K562 (cell line): ENCODE measurements at regions not wholly inside any gene's neighbourhood (a gene's known extent, or its start where the extent isn't known, plus 50 kb on each side); places are given as distances from the start of the nearest gene placed in this dataset.

Source experiments
- ARID3B ChIP-seq: fragments of 250-450 bp; sonication (Bioruptor Pico); IDR thresholded peaks from 2 replicates; pipeline ENCODE4 v1.4.0; 2020; ENCODE audit warnings: borderline replicate concordance
- ATF3 ChIP-seq, 2 experiments: fragments of 450-650 bp in 1 of 2; sonication (generic) in 1 of 2; formaldehyde crosslinking in 1 of 2; IDR thresholded peaks in 1 of 2; conservative IDR thresholded peaks in 1 of 2; 2 replicates each; pipeline versions ENCODE4 v1.6.1 to v1.8.1; 2016 to 2023; ENCODE audit warnings: mild to moderate bottlenecking in 2 of 2, moderate library complexity in 2 of 2, inconsistent platforms in 1 of 2, missing genetic modification reagents in 1 of 2
- CAMTA2 ChIP-seq: fragments of 250-450 bp; sonication (Bioruptor Pico); conservative IDR thresholded peaks from 2 replicates; pipeline ENCODE4 v1.5.1; 2022
- CHD1 ChIP-seq: fragments of 200-600 bp; sonication (generic); IDR thresholded peaks from one replicate; pipeline ENCODE4 v1.6.1; 2012; ENCODE audit warnings: mild to moderate bottlenecking, moderate library complexity, low read length, inconsistent platforms
- COPS2 ChIP-seq: fragments of 450-650 bp; conservative IDR thresholded peaks from 2 replicates; pipeline ENCODE4 v1.6.1; 2016; ENCODE audit warnings: mild to moderate bottlenecking, moderate library complexity
- DPF2 ChIP-seq: fragments of 450-650 bp; IDR thresholded peaks from 2 replicates; pipeline ENCODE4 v1.6.1; 2016
- GABPB2 ChIP-seq: fragments of 250-450 bp; sonication (Bioruptor Pico); conservative IDR thresholded peaks from 2 replicates; pipeline ENCODE4 v1.5.1; 2021; ENCODE audit warnings: mild to moderate bottlenecking
- GTF2F1 ChIP-seq: IDR thresholded peaks from 2 replicates; pipeline ENCODE4 v1.6.1; 2011; ENCODE audit warnings: low read depth, low read length, improper control_type of control experiment
- HDAC1 ChIP-seq, 2 experiments: fragments of 450-650 bp; IDR thresholded peaks; 2 replicates each; pipeline ENCODE4 v1.6.1; 2016 to 2017; ENCODE audit warnings: inconsistent platforms in 1 of 2, mild to moderate bottlenecking in 1 of 2, moderate library complexity in 1 of 2
- HNRNPK ChIP-seq: fragments of 200-400 bp; formaldehyde crosslinking; IDR thresholded peaks from one replicate; pipeline ENCODE4 v1.6.1; 2018; ENCODE audit warnings: mild to moderate bottlenecking, low read depth, low read length; ENCODE audit not compliant: poor library complexity, severe bottlenecking
- KLF1 ChIP-seq: fragments of 450-650 bp; IDR thresholded peaks from 2 replicates; pipeline ENCODE4 v1.6.1; 2016; ENCODE audit warnings: missing genetic modification characterization, missing compliant biosample characterization
- MAFK ChIP-seq: IDR thresholded peaks from 2 replicates; pipeline ENCODE4 v1.6.1; 2011; ENCODE audit warnings: low read length, improper control_type of control experiment
- NELFE ChIP-seq: IDR thresholded peaks from 2 replicates; pipeline ENCODE4 v1.6.1; 2011; ENCODE audit warnings: mild to moderate bottlenecking; ENCODE audit not compliant: insufficient read depth, insufficient read length
- NR1H2 ChIP-seq: sonication (generic); formaldehyde crosslinking; IDR thresholded peaks from 2 replicates; pipeline ENCODE4 v1.4.0; 2020; ENCODE audit warnings: mild to moderate bottlenecking, missing genetic modification reagents
- RB1 ChIP-seq: fragments of 450-650 bp; IDR thresholded peaks from 2 replicates; pipeline ENCODE4 v1.6.1; 2017; ENCODE audit warnings: low read depth, mild to moderate bottlenecking
- ZBED1 ChIP-seq: IDR thresholded peaks from 2 replicates; pipeline ENCODE4 v1.6.1; 2014
- ZBTB7A ChIP-seq: IDR thresholded peaks from 2 replicates; pipeline ENCODE4 v1.6.1; 2011; ENCODE audit warnings: low read depth, mild to moderate bottlenecking, low read length, moderate library complexity, borderline replicate concordance; ENCODE audit not compliant: control insufficient read depth
- ZNF121 ChIP-seq: sonication (generic); formaldehyde crosslinking; conservative IDR thresholded peaks from 2 replicates; pipeline ENCODE4 v1.8.0; 2022; ENCODE audit warnings: missing genetic modification reagents
- ZNF449 ChIP-seq: fragments of 250-450 bp; sonication (Bioruptor Pico); IDR thresholded peaks from 2 replicates; pipeline ENCODE4 v1.8.0; 2022; ENCODE audit warnings: moderate library complexity, mild to moderate bottlenecking, inconsistent platforms
- ZNF561 ChIP-seq: fragments of 450-650 bp; formaldehyde crosslinking; conservative IDR thresholded peaks from 2 replicates; pipeline ENCODE4 v1.4.0; 2020; ENCODE audit warnings: mild to moderate bottlenecking, moderate library complexity
- ZNF592 ChIP-seq: fragments of 450-650 bp; IDR thresholded peaks from 2 replicates; pipeline ENCODE4 v1.6.1; 2017; ENCODE audit warnings: antibody characterized with exemption, mild to moderate bottlenecking

- TF ChIP-seq ZBTB7A: peak; percentile 39; the same call in 1 of the 2 replicates
- TF ChIP-seq MAFK: peak; percentile 68
- TF ChIP-seq COPS2: no peak
- TF ChIP-seq ZNF561 (CRISPR knock-in tag): no peak
- no peak for TF ChIP-seq NELFE
- TF ChIP-seq ATF3 (IDR thresholded peaks at IDR 0.05): peak; percentile 88
- no peak for TF ChIP-seq ATF3 (CRISPR knock-in tag; conservative IDR thresholded peaks at IDR 0.05)
- peak; percentile 84 for TF ChIP-seq ZNF592
- no peak for TF ChIP-seq CHD1
- TF ChIP-seq HDAC1 (IDR thresholded peaks at IDR 0.05): peak; percentile 9 to 74; a peak in 2 of 4 replicates
- no peak for TF ChIP-seq CAMTA2 (CRISPR knock-in tag)
- TF ChIP-seq GTF2F1: no peak
- no peak for TF ChIP-seq ZBED1
- no peak for TF ChIP-seq KLF1 (tag)
- TF ChIP-seq GABPB2: no peak
- TF ChIP-seq ZNF121 (CRISPR knock-in tag): no peak
- TF ChIP-seq RB1: no peak
- no peak for TF ChIP-seq ZNF449 (CRISPR knock-in tag)
- TF ChIP-seq DPF2: peak; percentile 97
- TF ChIP-seq HNRNPK: no peak
- TF ChIP-seq ARID3B (CRISPR knock-in tag): no peak
- TF ChIP-seq NR1H2: no peak
These were observed 83.3 kb upstream of the MED13L start (continued) for GRCh38 chr12:116360579-116361413.
